ENCODE measurements at regions not wholly inside any gene's neighbourhood (a gene's known extent, or its start where the extent isn't known, plus 50 kb on each side); places are given as distances from the start of the nearest gene placed in this dataset.

- DNase-seq = no peak
- no peak overlapping the region for H3K27ac Mint-ChIP-seq
- H3K4me1 Mint-ChIP-seq (ENCODE audit: low read depth) = no peaks in the 10 kb centered on the region
- H3K27me3 Mint-ChIP-seq = peaks cover 9% of the 10 kb centered on the region
- H3K9me3 Mint-ChIP-seq = no peaks in the 10 kb centered on the region
- H3K4me3 Mint-ChIP-seq = no peak overlapping the region
- no peaks in the 10 kb centered on the region for H3K36me3 Mint-ChIP-seq (ENCODE audit: low read depth)
Measured at GRCh38 chr2:226064932-226065570, 665.5 kb downstream of the NYAP2 start.

- no peaks in the 10 kb centered on the region for H3K4me1 Mint-ChIP-seq (ENCODE audit: low read depth)
- no peak overlapping the region for H3K4me3 Mint-ChIP-seq
- no peaks in the 10 kb centered on the region for H3K9me3 Mint-ChIP-seq
- no peak overlapping the region for H3K27ac Mint-ChIP-seq
- peaks cover 9% of the 10 kb centered on the region for H3K27me3 Mint-ChIP-seq
- no peaks in the 10 kb centered on the region for H3K36me3 Mint-ChIP-seq (ENCODE audit: low read depth)
- no peak for DNase-seq
Measured at GRCh38 chr2:226063704-226064440, 664.4 kb downstream of the NYAP2 start.

GRCh38 chr2:226059961-226060627 lies 660.6 kb downstream of the NYAP2 start:
- no peaks in the 10 kb centered on the region for H3K4me1 Mint-ChIP-seq (ENCODE audit: low read depth)
- no peaks in the 10 kb centered on the region for H3K9me3 Mint-ChIP-seq
- no peak for DNase-seq
- H3K4me3 Mint-ChIP-seq = no peak overlapping the region
- H3K27ac Mint-ChIP-seq = no peak overlapping the region
- H3K36me3 Mint-ChIP-seq (ENCODE audit: low read depth) = no peaks in the 10 kb centered on the region
- peaks cover 9% of the 10 kb centered on the region for H3K27me3 Mint-ChIP-seq

- no peaks in the 10 kb centered on the region for H3K9me3 Mint-ChIP-seq
- no peak overlapping the region for H3K4me3 Mint-ChIP-seq
- peaks cover 9% of the 10 kb centered on the region for H3K27me3 Mint-ChIP-seq
- H3K36me3 Mint-ChIP-seq (ENCODE audit: low read depth) = no peaks in the 10 kb centered on the region
- H3K27ac Mint-ChIP-seq = no peak overlapping the region
- no peaks in the 10 kb centered on the region for H3K4me1 Mint-ChIP-seq (ENCODE audit: low read depth)
- no peak for DNase-seq
Measured at GRCh38 chr2:226057914-226058313, 658.4 kb downstream of the NYAP2 start.

- no peak overlapping the region for H3K4me3 Mint-ChIP-seq
- DNase-seq = no peak
- H3K9me3 Mint-ChIP-seq = no peaks in the 10 kb centered on the region
- H3K27me3 Mint-ChIP-seq = peaks cover 5% of the 10 kb centered on the region
- no peaks in the 10 kb centered on the region for H3K4me1 Mint-ChIP-seq (ENCODE audit: low read depth)
- no peaks in the 10 kb centered on the region for H3K36me3 Mint-ChIP-seq (ENCODE audit: low read depth)
- H3K27ac Mint-ChIP-seq = no peak overlapping the region
Measured at GRCh38 chr2:226057365-226057764, 657.9 kb downstream of the NYAP2 start.

GRCh38 chr2:226052772-226053416 lies 653.4 kb downstream of the NYAP2 start:
- Mint-ChIP-seq H3K9me3 (no peaks in the 10 kb centered on the region), H3K4me3 (no peak overlapping the region), H3K4me1 (ENCODE audit: low read depth) (no peaks in the 10 kb centered on the region), H3K27me3 (peaks cover 4% of the 10 kb centered on the region), H3K36me3 (ENCODE audit: low read depth) (no peaks in the 10 kb centered on the region), H3K27ac (no peak overlapping the region)
- no peak for DNase-seq

- H3K4me1 Mint-ChIP-seq (ENCODE audit: low read depth) = no peaks in the 10 kb centered on the region
- H3K4me3 Mint-ChIP-seq = no peak overlapping the region
- H3K9me3 Mint-ChIP-seq = no peaks in the 10 kb centered on the region
- no peaks in the 10 kb centered on the region for H3K36me3 Mint-ChIP-seq (ENCODE audit: low read depth)
- no peak for DNase-seq
- peaks cover 4% of the 10 kb centered on the region for H3K27me3 Mint-ChIP-seq
- no peak overlapping the region for H3K27ac Mint-ChIP-seq
Measured at GRCh38 chr2:226050822-226051221, 651.3 kb downstream of the NYAP2 start.

- Mint-ChIP-seq H3K4me3 (no peak overlapping the region), H3K27ac (no peak overlapping the region), H3K36me3 (ENCODE audit: low read depth) (no peaks in the 10 kb centered on the region)
Measured at GRCh38 chr2:226048611-226049010, 649.1 kb downstream of the NYAP2 start.

GRCh38 chr2:226045080-226045479 lies 645.6 kb downstream of the NYAP2 start:
- no peaks in the 10 kb centered on the region for H3K4me1 Mint-ChIP-seq (ENCODE audit: low read depth)
- no peak overlapping the region for H3K27ac Mint-ChIP-seq
- H3K4me3 Mint-ChIP-seq = no peak overlapping the region
- no peaks in the 10 kb centered on the region for H3K36me3 Mint-ChIP-seq (ENCODE audit: low read depth)
- no peak for DNase-seq
- peaks cover 25% of the 10 kb centered on the region for H3K27me3 Mint-ChIP-seq
- no peaks in the 10 kb centered on the region for H3K9me3 Mint-ChIP-seq

More at GRCh38 chr2:226048611-226049010, 649.1 kb downstream of the NYAP2 start:
- DNase-seq = no peak
- Mint-ChIP-seq H3K4me1 (ENCODE audit: low read depth) (no peaks in the 10 kb centered on the region), H3K27me3 (peaks cover 14% of the 10 kb centered on the region), H3K9me3 (no peaks in the 10 kb centered on the region)

GRCh38 chr2:226040344-226040900 lies 640.9 kb downstream of the NYAP2 start:
- Mint-ChIP-seq H3K4me1 (ENCODE audit: low read depth) (no peaks in the 10 kb centered on the region), H3K36me3 (ENCODE audit: low read depth) (no peaks in the 10 kb centered on the region), H3K4me3 (no peak overlapping the region), H3K9me3 (no peaks in the 10 kb centered on the region), H3K27ac (no peak overlapping the region), H3K27me3 (peaks cover 42% of the 10 kb centered on the region)
- DNase-seq = no peak

- Mint-ChIP-seq H3K9me3 (no peaks in the 10 kb centered on the region), H3K36me3 (ENCODE audit: low read depth) (no peaks in the 10 kb centered on the region), H3K27ac (no peak overlapping the region), H3K27me3 (peaks cover 51% of the 10 kb centered on the region), H3K4me3 (no peak overlapping the region), H3K4me1 (ENCODE audit: low read depth) (peaks cover under 1% of the 10 kb centered on the region)
- DNase-seq = no peak
Measured at GRCh38 chr2:226037526-226037925, 638.0 kb downstream of the NYAP2 start.

- H3K36me3 Mint-ChIP-seq (ENCODE audit: low read depth) = no peaks in the 10 kb centered on the region
- H3K4me1 Mint-ChIP-seq (ENCODE audit: low read depth) = peaks cover 29% of the 10 kb centered on the region
- H3K27ac Mint-ChIP-seq = no peak overlapping the region
- DNase-seq = no peak
- H3K4me3 Mint-ChIP-seq = peak overlapping the region; percentile 71
- H3K27me3 Mint-ChIP-seq = peaks cover 64% of the 10 kb centered on the region
- H3K9me3 Mint-ChIP-seq = no peaks in the 10 kb centered on the region
Measured at GRCh38 chr2:226031647-226032501, 632.4 kb downstream of the NYAP2 start.

- Mint-ChIP-seq H3K27ac (peak overlapping the region; percentile 58), H3K4me1 (ENCODE audit: low read depth) (peaks cover 29% of the 10 kb centered on the region), H3K9me3 (no peaks in the 10 kb centered on the region), H3K27me3 (peaks cover 61% of the 10 kb centered on the region), H3K36me3 (ENCODE audit: low read depth) (no peaks in the 10 kb centered on the region), H3K4me3 (peak overlapping the region; percentile 71)
- peak; percentile 45 for DNase-seq
Measured at GRCh38 chr2:226030788-226031646, 631.5 kb downstream of the NYAP2 start.

Data from activated T-cell treated with anti-CD3 and anti-CD28 coated beads, Interleukin-2, amount 50 U/mL, for 24 hours (primary cell).